Adrenal gland (tissue), 9 donors: ENCODE measurements at regions not wholly inside any gene's neighbourhood (a gene's known extent, or its start where the extent isn't known, plus 50 kb on each side); places are given as distances from the start of the nearest gene placed in this dataset.

Experiments
- DNase-seq, 7 donors: peaks; one replicate each; pipeline ENCODE4 v3.0.0-alpha.2; 2019 to 2020
- H3K27ac ChIP-seq, 5 donors: fragments of 200-600 bp; sonication (generic) in 4 of 5; 1 replicate in 3 of 5; 2 replicates in 2 of 5; pipeline versions ENCODE4 v1.5.1 to v1.8.0; 2016 to 2020; ENCODE audit warnings: mild to moderate bottlenecking in 1 of 5
- H3K27me3 ChIP-seq: fragments of 200-600 bp; 2 replicates; pipeline ENCODE4 v1.8.0; 2021
- H3K36me3 ChIP-seq, 2 donors: fragments of 200-600 bp; replicated peaks in 1 of 2; 1 replicate in 1 of 2; 2 replicates in 1 of 2; pipeline versions ENCODE4 v1.5.1 to v1.8.0; 2018 to 2022
- H3K4me1 ChIP-seq, 2 donors: fragments of 200-600 bp; replicated peaks in 1 of 2; 1 replicate in 1 of 2; 2 replicates in 1 of 2; pipeline versions ENCODE4 v1.5.1 to v1.8.0; 2018 to 2021
- H3K4me3 ChIP-seq, 4 donors: fragments of 200-600 bp; sonication (generic) in 3 of 4; one replicate each; pipeline ENCODE4 v1.5.1; 2016 to 2018
- H3K9me3 ChIP-seq, 3 donors: fragments of 200-600 bp; sonication (generic) in 1 of 3; replicated peaks in 1 of 3; 1 replicate in 2 of 3; 2 replicates in 1 of 3; pipeline versions ENCODE4 v1.5.1 to v1.8.0; 2016 to 2021
- CTCF ChIP-seq, 6 experiments: fragments of 450-650 bp in 4 of 6; fragments of 200-600 bp in 2 of 6; sonication (generic) in 1 of 6; IDR thresholded peaks; 1 replicate in 5 of 6; 2 replicates in 1 of 6; pipeline versions ENCODE4 v1.5.1 to v1.8.0; 2016 to 2021; ENCODE audit warnings: antibody characterized with exemption in 6 of 6, mild to moderate bottlenecking in 2 of 6, moderate library complexity in 1 of 6
- POLR2A ChIP-seq, 2 donors: fragments of 450-650 bp; IDR thresholded peaks; one replicate each; pipeline ENCODE4 v1.6.1; 2017; ENCODE audit warnings: antibody characterized with exemption in 2 of 2, mild to moderate bottlenecking in 2 of 2, moderate library complexity in 1 of 2
- WGBS, 4 donors: extraction: QIAGEN DNeasy Blood & Tissue Kit in 2 of 4; methylation state at CpG; one replicate each; pipeline versions ENCODE4 v1.1.5 to v1.1.7; 2013 to 2017; 5-methylcytosine and 5-hydroxymethylcytosine counted together
- intact Hi-C, 2 donors: fragments of 100-400 bp; cut with DNase I; formaldehyde crosslinking; loops; one replicate each; pipeline versions ENCODE4 v1.14.1 to v1.15.0; 2022 to 2023
- donor health status: healthy with polysubstance abuse.
- donor health status: Bipolar disorder and iron deficiency.
- donor health status: DM: yes; HTN: yes; CAD: no.
- donor health status: DM: no; HTN: no; CAD: no.
- donor health status: DM: no; HTN: no; CAD: no.

- TF ChIP-seq CTCF (IDR thresholded peaks at IDR 0.05) (no peak), POLR2A (IDR thresholded peaks at IDR 0.05) (no peak)
- no peak overlapping the region for H3K4me3 ChIP-seq
- DNase-seq: no peak
- no peaks in the 10 kb centered on the region for H3K9me3 ChIP-seq
- WGBS, 4 donors: 60 to 69% (median 64%) methylated on average over 3 of the region's 3 CpGs
- intact Hi-C loops: no loop called here
- no peaks in the 10 kb centered on the region for H3K36me3 ChIP-seq
- no peaks in the 10 kb centered on the region for H3K27me3 ChIP-seq
- H3K4me1 ChIP-seq: no peaks in the 10 kb centered on the region
- H3K27ac ChIP-seq: no peak overlapping the region
Observed at GRCh38 chr4:95963456-95963855, 123.6 kb downstream of the PDHA2 start.

- no peak overlapping the region for H3K27ac ChIP-seq
- 81 to 95% (median 93%) methylated on average over 7 to 13 of the region's 13 CpGs for WGBS, 4 donors
- intact Hi-C loops: no loop called here
Observed at GRCh38 chr4:95979961-95980876, 140.3 kb downstream of the PDHA2 start.

GRCh38 chr4:95980877-95981360 is 141.0 kb downstream of the PDHA2 start:
- H3K36me3 ChIP-seq: no peaks in the 10 kb centered on the region
- H3K4me3 ChIP-seq: no peak overlapping the region
- 68 to 100% (median 88%) methylated on average over 1 to 3 of the region's 3 CpGs for WGBS, 4 donors
- H3K9me3 ChIP-seq: no peaks in the 10 kb centered on the region
- no peak for DNase-seq
- H3K4me1 ChIP-seq: no peaks in the 10 kb centered on the region
- no peaks in the 10 kb centered on the region for H3K27me3 ChIP-seq
- no peak overlapping the region for H3K27ac ChIP-seq
- TF ChIP-seq CTCF (IDR thresholded peaks at IDR 0.05) (no peak), POLR2A (IDR thresholded peaks at IDR 0.05) (no peak)
- intact Hi-C loops: no loop called here

More at GRCh38 chr4:95979961-95980876, 140.3 kb downstream of the PDHA2 start:
- TF ChIP-seq CTCF (IDR thresholded peaks at IDR 0.05): no peak
- no peak for TF ChIP-seq POLR2A (IDR thresholded peaks at IDR 0.05)
- Histone ChIP-seq H3K4me1 (no peaks in the 10 kb centered on the region), H3K27me3 (no peaks in the 10 kb centered on the region), H3K36me3 (no peaks in the 10 kb centered on the region), H3K9me3 (no peaks in the 10 kb centered on the region), H3K4me3 (no peak overlapping the region)
- DNase-seq: no peak

- H3K27ac ChIP-seq: no peak overlapping the region
- H3K9me3 ChIP-seq: no peaks in the 10 kb centered on the region
- no peak for TF ChIP-seq CTCF (IDR thresholded peaks at IDR 0.05)
- no peak for TF ChIP-seq POLR2A (IDR thresholded peaks at IDR 0.05)
- no peaks in the 10 kb centered on the region for H3K27me3 ChIP-seq
- no peaks in the 10 kb centered on the region for H3K4me1 ChIP-seq
- no peaks in the 10 kb centered on the region for H3K36me3 ChIP-seq
- no peak for DNase-seq
- intact Hi-C loops: no loop called here
- H3K4me3 ChIP-seq: no peak overlapping the region
- WGBS, 4 donors: 80 to 100% (median 81%) methylated on average over 1 to 2 of the region's 2 CpGs
Observed at GRCh38 chr4:95981591-95981990, 141.7 kb downstream of the PDHA2 start.
